Inflammatory macrophage (primary cell): ENCODE measurements at regions not wholly inside any gene's neighbourhood (a gene's known extent, or its start where the extent isn't known, plus 50 kb on each side); places are given as distances from the start of the nearest gene placed in this dataset.
"Not testable (repeated sequence)": the region's sequence is repeated elsewhere in the genome, so short reads cannot be mapped to it uniquely, and the experiment has no call there.

Experiments
- DNase-seq, 2 donors: peaks; one replicate each; pipeline ENCODE4 v3.0.0-alpha.2; 2020 to 2022

DNA sequence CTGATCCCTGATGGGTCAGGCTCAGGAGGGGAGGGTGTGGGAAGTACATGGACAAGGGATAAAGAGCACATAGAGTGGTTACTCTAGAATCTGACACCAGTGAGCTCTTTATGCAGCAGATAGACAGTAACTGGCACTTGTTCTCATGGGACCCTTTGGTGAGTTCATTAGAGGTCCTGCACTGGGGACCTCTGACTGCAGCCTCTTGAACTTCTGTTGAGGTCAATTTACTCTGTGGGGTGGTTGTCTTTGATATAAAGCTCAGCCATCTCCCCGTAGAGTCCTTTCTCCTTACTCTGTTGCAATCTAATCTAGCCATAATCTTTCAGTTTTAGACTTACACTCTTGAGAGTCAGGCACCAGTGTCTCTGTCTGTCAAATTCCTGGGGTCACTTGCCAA is 222.4 kb downstream of the GPAT3 start:
- DNase-seq = no peak

DNA sequence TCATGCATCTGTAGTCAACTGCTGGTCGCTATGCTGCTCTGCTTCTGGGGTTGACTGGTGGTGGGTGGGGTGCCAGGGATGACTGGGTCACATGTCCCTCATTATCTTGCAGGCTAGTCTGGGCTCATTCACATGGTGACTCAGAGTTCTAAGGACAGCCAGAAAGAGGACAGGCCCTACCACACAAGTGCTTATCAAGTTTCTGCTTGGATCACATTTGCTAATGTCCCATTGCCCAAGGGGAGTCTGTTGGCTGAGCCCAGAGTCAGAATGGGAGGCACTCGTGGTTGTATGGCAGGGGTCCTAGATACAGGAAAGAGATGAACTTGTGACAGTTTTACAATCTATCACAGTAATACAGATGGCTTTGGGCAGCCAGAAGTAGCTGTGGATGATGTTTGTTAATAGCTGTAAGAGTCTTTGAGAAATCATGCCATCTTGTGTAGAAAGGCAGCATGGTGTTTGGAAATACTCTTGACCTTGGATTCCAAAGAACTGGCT is 221.3 kb downstream of the GPAT3 start:
- no peak for DNase-seq

DNA sequence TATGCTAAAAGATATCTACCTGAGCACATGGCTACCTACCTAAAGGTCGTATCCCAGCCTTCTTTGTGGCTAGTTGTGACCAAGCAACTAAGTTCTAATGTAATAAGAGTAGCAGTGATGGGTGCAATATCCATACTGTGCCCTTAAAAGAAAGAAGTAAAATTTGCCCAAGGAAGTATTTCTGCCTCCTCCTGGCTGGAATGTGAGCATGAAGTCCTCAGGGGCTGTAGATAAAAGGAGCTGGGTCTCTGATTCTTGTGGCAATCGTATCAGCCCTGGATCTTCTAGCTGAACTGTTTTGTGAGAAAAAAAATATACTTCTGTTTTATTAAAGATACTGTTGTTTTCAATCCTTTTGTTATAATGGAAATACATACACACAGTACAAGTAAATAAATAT is 217.4 kb downstream of the GPAT3 start:
- DNase-seq = no peak

DNA sequence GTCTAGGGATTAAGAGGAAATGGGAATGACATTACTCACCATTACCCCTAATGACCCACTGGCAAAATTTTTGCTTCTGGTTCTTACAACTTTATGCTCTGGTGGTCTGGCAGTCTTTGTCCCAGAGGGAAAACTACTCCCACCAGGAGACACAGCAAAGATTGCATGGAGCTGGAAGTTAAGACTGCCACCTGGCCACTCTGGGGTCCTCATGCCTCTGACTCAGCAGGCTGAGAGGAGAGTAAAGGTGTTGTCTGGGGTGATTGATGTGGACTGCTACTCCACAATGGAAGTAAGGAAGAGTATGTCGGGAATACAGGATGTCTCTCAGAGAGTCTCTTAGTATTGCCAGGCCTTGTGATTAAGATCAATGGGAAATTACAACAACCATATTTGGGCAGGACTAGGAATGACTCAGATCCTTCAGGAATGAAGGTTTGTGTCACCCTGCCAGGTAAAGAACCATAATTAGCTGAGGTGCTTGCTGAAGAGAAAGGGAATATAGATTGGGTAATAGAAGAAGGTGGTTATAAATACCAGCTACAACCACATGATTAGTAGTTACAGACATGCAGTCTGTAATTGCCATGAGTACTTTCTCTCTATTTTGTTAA is 215.5 kb downstream of the GPAT3 start:
- no peak for DNase-seq

DNA sequence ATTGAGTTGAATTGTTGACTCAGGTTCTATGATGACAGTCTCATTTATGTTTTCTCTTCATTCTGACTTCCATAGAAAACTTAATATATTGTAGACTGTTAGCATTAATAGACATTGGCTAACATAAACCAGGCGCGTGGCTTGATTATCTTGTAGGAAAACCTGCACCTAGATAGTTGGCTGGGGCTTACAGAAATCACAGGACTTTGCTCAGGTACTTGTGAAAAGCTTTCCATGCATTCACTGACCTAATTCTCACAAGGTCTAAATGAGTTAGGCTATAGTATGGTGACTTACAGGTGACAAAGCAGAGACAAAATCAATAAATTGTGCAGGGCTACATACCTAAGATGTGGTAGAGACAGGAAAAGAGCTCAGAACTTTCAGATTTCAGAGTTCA is 212.8 kb downstream of the GPAT3 start:
- no peak for DNase-seq

DNA sequence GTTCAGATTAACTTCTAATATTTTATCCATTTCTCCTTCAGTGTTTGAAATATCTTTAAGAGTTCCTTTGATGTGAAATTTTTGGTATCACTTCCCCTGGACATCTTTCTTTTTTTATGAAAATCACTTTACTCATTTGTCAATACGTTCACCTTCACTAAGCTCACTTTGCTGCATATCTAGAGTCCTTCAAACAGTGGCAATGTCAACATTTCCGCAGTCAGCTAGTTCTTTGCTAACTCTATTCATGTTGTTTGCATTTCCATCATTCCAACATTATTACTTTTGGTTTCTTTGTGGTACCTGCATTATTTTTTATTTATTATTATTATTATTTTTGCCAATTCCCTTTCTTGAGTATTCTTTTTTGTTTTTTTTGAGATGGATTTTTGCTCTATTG is 203.0 kb downstream of the GPAT3 start:
- no peak for DNase-seq

DNA sequence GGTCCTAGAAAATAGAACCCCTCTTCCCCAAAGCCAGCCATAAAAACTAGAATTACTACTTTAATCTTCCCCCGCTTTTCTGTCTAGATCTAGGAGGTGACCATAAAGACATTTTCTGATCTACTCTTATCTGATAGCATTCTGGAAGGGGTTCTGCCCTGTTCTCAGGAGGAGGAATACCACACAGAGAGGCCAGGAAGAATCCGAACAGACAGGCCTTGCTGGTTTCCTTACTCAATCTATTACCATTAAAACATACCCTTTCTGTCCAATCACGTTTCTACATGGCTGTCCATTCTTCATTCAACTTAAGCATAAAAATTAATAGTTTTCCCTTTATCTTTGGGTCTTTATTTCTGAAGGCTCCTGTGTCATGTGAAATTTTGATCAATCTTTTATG is 198.7 kb downstream of the GPAT3 start:
- no peak for DNase-seq

DNA sequence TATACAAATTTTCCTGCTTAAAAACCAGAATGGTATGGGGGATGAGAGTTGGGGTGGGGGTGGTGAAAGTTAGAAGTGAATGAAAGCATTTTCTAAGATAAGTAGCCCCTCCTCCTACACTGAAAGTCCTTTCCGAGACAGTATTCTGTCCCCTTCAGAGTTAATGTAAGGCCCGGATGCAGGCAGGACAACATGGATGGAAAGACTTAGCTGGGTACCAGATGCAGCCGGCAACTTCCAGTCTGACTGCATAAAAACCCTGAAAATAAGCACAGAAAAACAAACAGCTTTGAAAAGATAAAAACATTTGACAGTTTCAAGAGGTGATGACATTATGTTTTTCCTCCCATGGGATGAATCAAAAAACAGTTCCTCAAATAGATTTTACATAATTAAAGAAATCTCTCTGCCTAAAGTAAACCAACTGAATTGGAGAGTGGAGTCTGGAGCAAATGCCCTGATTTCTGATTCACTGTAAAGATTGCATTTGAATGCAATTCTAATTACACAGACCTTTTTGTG is 196.3 kb downstream of the GPAT3 start:
- DNase-seq = no peak

DNA sequence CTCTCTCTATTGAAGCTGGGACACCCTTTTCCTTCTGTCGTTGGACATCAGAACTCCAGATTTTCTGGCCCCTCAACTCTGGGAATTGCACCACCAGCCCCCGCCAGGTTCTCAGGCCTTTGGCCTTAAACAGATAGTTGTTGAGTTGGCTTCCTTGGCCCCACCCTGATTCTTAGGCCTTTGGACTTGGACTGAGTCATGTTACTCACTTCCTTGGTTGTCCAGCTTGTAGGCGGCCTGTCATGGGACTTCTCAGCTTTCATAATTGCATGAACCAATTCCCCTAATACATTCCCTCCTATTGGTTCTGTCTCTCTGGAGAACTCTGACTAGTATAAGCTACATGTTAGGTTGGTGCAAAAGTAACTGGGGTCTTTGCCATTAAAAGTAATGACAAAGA is 195.7 kb downstream of the GPAT3 start:
- peak; percentile 78 to 91 for DNase-seq

DNA sequence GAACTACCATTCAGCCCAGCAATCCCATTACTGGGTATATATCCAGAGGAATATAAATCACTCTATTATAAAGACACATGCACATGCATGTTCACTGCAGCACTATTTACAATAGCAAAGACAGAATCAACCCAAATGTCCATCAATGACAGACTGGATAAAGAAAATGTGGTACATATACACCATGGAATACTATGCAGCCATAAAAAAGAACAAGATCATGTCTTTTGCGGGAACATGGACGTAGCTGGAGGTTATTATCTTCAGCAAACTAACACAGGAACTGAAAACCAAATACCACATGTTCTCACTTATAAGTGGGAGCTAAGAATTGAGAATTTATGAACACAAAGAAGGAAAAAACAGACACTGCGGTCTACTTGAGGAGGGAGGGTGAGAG is 195.1 kb downstream of the GPAT3 start:
- not testable (repeated sequence) for DNase-seq

DNA sequence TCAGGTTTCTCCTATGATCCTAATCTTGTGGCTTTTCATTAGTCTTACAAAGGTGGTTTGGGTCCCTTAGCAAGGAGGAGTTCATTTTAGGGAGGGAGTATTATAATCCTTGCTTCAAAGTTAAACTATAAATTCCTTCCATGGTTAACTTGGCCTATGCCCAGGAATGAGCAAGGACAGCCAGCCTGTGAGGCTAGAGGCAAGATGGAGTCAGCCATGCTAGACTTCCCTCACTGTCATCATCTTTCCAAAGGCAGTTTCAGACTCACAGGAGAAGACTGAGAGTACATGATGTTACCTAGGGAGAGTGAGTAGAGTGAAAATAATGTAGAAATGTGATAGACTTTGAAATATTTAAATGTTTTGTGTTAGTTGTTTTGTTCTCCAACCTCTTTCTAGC is 192.3 kb downstream of the GPAT3 start:
- DNase-seq = no peak

DNA sequence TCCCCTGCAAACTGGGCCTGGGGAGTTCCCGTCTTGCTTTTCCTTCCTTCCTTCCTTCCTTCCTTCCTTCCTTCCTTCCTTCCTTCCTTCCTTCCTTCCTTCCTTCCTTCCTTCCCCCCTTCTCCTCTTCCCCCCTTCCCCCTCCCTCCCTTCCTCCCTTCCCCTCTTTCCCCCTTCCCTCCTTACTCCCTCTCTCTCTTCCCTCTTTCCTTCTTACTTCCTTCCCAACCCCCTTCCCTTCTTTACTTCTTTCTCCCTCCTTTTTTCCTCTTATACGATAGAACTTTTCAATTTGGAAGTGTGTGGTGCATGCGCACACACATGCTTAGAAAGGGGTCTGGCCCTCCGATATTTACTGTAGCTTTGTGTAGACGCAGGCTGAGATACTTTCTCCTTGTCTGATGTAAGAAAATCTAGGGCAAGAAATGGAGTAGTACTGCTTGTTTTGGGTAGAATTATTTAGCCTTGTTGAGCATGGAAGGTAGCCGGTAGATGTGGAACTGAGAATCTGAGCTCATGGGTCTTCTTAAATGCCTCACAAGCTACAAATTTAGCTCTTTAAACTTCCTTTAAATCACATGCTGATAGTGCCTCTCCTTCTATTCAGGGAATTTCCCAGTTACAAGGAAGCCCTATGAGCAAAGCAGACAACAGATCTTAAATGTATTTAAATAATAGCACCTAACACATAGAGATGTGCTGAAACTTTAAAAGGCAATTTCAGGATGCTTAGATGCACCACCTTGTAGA is 189.6 kb downstream of the GPAT3 start:
- peak; percentile 15 to 46 for DNase-seq

DNA sequence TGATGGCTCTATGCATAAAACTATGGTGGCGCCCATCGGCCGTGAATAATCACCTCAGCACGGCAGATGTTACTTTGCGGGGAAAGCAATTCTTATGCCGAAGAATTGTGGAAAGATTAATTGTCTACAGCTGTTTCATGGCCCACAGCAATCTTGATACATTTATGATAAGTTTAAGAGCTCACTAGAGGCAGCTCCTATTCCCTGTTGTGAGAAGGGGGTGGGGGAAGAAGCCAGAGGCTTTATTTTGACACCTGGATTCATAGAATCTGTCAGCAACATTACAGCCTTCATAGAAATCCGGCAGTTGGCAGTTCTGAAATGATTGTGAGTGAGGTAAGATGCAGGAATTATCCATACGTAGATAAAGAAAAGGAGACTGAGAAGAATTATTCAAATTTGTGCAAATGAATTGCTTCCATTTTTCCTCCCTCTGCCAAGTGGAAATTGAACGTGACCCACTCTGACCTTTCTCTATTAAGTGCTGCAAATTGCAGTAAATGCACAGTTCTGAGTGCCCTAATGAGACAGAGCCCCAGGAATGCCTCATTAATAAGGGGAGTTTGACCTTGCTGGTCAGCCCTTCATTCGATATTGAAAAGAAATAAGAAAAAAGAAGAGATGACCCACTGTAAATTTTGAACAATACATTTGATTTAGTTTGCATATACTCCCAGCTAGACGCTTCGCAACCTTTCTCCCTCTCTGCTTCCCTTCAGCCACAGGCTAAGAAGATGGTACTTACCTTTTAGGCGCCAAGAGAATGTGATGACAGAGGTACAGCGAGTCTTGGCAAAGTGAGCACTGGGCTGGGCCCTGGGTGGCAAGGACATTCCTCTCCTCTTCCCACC is 188.8 kb downstream of the GPAT3 start:
- no peak for DNase-seq

DNA sequence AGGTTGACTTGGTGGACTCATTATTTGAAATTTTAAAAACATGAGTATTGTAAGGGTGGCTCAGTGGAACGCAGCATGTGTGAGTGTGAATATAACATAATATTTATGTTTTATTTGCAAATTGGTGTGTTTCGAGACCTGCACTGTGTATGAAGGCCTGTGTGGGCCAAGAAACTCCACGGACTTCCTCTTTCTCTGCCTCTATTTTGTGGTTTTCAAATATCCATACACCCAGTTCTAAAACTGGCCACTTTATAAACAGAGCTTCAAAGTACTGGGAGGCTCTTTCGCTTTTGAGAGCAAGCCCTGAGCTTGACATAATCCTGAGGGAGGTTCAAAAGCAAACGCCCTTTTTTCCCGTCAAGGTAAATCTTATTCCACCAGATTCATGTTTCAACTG is 187.7 kb downstream of the GPAT3 start:
- peak; percentile 19 to 32 for DNase-seq

DNA sequence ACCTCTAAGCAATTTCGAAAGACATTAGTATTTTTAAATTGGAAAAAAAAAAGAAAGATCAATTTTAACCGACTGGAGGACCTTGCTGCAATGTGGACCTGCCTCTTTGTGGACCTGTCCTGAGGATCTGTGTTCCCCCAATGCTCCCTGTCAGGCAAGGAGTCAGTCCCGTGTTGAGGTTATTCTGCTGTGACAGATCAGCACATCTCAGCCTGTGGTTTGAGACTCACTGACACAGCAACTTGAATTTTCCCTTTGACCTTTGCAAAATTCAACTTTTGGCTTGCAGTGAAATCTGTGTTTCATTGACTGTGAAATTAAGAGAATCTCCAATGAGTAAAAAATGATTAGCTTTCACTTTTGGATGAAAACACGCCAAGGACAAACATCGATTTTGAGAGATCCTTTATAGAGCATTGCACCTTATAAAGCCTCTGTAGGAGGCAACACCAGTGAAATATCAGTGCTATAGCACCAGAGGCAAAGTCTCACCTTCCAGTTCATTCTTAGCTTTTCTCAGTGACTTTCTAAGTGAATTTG is 186.9 kb downstream of the GPAT3 start:
- no peak for DNase-seq

DNA sequence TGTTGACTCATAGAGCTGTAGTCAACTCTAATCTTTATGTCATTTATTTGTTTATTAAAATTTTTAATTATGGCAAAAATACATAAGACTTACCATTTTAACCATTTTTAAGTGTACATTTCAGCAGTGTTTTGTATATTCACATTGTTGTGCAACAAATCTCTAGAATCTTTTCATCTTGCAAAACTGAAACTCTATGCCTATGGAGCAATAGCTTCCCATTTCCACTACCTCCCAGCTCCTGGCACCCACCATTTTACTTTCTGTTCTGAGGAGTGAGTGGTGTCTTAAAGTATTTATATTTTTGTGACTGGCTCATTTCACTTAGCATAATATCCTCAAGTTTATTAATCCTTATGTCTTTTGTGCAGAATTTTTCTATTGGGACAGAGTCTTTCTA is 181.0 kb downstream of the GPAT3 start:
- peak; percentile 70 to 80 for DNase-seq

DNA sequence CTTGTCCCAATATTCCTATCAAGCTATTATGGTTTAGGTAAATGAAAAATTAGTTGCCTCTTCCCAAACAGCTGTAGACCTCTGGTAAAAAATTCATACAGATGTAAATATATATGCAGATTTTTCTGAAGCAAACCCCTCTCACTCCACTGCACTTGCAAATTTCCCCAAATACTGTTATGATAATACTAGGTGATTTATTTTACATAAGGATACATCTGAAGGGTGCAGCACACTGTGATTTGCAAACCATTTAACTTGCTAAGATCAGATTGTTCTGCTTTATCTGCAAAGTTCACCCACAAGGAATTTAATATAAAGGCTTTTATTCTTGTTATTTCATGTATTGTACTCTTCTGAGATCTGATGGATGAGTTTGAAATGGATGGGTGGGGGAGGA is 177.0 kb downstream of the GPAT3 start:
- DNase-seq = no peak

DNA sequence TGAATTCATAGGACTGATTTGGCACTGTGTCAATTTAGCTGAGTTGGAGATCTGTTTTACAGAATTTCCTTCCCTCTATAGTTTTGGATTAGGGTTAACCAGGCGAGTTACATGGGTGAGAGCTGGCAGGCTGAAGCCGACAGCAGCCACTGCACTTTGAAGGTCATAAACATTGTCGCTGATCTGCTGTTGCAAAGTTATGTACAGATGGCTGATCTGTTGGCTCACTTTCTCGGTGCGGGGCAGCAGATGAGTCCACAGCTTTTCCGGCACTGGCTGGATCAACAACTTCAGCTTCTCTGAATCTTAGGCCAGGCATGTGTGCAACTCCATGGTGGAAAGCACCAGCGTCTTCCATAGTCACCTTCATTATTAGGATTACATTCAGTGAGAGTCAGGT is 173.7 kb downstream of the GPAT3 start:
- DNase-seq = no peak

DNA sequence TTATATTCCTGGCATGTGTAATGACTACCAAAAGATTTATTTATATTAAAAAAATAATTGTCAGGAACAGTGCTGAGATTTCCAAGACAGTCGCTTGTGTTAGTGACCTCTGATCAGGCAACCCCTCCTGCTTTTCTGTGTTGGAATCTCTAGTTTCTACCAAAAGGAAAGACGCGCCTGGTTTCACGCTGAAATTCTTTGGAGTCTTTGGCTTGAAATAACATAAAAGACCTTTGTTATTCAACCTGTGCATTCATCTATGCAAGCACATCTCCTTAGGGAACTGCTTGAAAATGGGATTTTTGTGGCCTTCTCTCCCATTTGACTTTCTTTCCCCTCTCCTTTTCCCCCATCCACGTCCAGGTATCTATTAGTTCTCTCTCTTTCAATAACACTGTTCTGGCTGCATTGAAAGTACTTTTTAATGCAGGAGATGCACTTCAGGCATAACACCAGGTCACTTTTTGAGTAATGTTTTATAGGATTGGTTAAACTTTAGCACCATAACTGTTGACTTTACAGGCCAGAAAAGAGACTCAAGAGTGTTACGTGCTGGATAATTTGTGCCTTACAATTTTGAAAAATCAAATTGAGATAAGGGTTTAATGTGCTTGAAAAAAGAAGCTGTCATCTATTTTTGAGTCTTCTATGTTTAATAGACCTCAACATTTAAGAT is 172.7 kb downstream of the GPAT3 start:
- no peak for DNase-seq

DNA sequence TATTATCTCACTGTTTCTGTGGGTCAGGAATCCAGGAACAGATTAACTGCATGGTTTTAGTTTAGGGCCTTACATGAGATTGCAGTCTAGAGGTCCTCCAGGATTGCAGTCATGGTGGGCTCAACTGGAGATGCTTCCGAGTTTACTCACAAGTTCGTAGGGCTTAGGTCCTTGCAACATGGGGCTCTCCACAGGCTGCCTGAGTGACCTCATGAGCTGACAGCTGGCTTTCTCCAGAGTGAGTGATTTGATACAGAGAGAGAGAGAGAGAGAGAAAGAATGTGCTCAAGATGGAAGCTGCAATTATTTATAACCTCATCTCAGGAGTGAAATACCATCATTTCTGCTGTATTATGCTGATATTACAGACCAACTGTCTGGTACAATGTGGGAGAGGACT is 168.9 kb downstream of the GPAT3 start:
- no peak for DNase-seq

DNA sequence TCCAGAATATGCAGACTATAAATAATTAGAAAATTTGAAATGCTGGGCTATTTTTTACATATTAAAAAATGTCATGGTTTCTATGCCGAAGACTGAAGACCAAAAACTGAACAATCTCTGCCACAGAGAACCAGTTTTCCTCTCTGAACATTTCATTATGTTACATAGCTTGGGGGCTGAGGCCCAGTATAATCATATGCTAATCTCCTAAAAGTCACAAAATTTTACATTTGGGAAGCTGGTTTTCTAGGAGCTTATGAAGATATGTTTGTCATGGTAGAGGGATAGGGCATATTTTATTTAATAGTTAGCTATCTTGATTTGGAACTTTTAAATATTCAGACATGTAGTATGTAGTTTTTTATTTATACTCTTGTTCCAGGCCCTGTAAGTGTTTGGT is 167.8 kb downstream of the GPAT3 start:
- DNase-seq = no peak

DNA sequence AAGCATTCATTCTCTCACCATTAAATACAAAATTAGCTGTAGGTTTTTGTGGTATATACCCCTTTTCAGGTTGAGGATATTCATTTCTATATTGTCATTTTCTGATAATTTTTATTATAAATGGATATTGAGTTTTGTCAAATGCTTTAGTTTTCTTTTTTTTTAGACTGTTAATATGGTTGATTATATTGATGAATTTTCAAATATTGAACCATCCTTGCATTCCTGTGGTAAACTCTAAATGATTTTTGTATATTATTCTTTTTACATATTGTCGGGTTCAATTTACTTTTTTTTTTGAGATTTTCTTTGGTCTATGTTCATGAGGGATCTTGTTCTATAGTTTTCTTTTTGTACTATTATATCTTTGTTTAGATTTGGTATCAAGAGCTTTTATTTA is 165.1 kb downstream of the GPAT3 start:
- no peak for DNase-seq
